ENCODE measurements at regions not wholly inside any gene's neighbourhood (a gene's known extent, or its start where the extent isn't known, plus 50 kb on each side); places are given as distances from the start of the nearest gene placed in this dataset.

GRCh38 chr5:158397278-158397677, 538.3 kb upstream of the CLINT1 start:
- Histone ChIP-seq H2AFZ (ENCODE audit: control insufficient read depth, low read length) (no peak overlapping the region), H3K79me2 (ENCODE audit: control insufficient read depth, insufficient read depth, low read length) (no peaks in the 10 kb centered on the region), H3K4me1 (ENCODE audit: control insufficient read depth, extremely low read depth, insufficient read depth, low read length) (no peaks in the 10 kb centered on the region), H3K4me2 (ENCODE audit: control insufficient read depth, extremely low read depth, insufficient read depth, low read depth, low read length) (no peak overlapping the region), H3K9me1 (ENCODE audit: control insufficient read depth, extremely low read depth, insufficient read depth, low read length) (no peaks in the 10 kb centered on the region), H4K20me1 (ENCODE audit: control insufficient read depth, extremely low read depth, insufficient read depth, low read length) (no peaks in the 10 kb centered on the region), H3K36me3 (ENCODE audit: control insufficient read depth in 2 of 2, extremely low read depth in 1 of 2, insufficient read depth in 2 of 2, low read length in 2 of 2) (no peaks in the 10 kb centered on the region), H3K4me3 (ENCODE audit: control insufficient read depth in 2 of 3, extremely low read depth in 1 of 3, insufficient read depth in 2 of 3, low read depth in 1 of 3, low read length in 3 of 3) (no peak overlapping the region), H3K9me3 (ENCODE audit: control insufficient read depth, low read depth, low read length) (no peaks in the 10 kb centered on the region), H3K9ac (ENCODE audit: control insufficient read depth, extremely low read depth, insufficient read depth, low read length) (no peak overlapping the region), H3K27me3 (ENCODE audit: control insufficient read depth, extremely low read depth, insufficient read depth, low read length) (no peaks in the 10 kb centered on the region), H3K27ac (ENCODE audit: control insufficient read depth, insufficient read depth, low read length) (no peak overlapping the region)
- FAIRE-seq (no peak), DNase-seq (ENCODE audit: low read depth, low spot score) (no peak)
- dilution Hi-C loops (cut with MboI; ENCODE audit: extremely low pct_ligation_motif_present, low sequenced_read_pairs), result no loop called here
- TF ChIP-seq EZH2 (IDR thresholded peaks at IDR 0.05; ENCODE audit: low read length), result no peak
- no peak for TF ChIP-seq CTCF (optimal IDR thresholded peaks at IDR 0.05 in 1 of 3, IDR thresholded peaks at IDR 0.05 in 1 of 3, conservative IDR thresholded peaks at IDR 0.05 in 1 of 3; ENCODE audit: extremely low read depth in 1 of 3, insufficient read depth in 2 of 3, low read length in 3 of 3)

GRCh38 chr5:158394102-158394501, 535.2 kb upstream of the CLINT1 start:
- Histone ChIP-seq H4K20me1 (ENCODE audit: control insufficient read depth, extremely low read depth, insufficient read depth, low read length) (no peaks in the 10 kb centered on the region), H3K9ac (ENCODE audit: control insufficient read depth, extremely low read depth, insufficient read depth, low read length) (no peak overlapping the region), H3K79me2 (ENCODE audit: control insufficient read depth, insufficient read depth, low read length) (no peaks in the 10 kb centered on the region), H3K4me1 (ENCODE audit: control insufficient read depth, extremely low read depth, insufficient read depth, low read length) (no peaks in the 10 kb centered on the region), H3K27me3 (ENCODE audit: control insufficient read depth, extremely low read depth, insufficient read depth, low read length) (no peaks in the 10 kb centered on the region), H3K9me3 (ENCODE audit: control insufficient read depth, low read depth, low read length) (no peaks in the 10 kb centered on the region), H2AFZ (ENCODE audit: control insufficient read depth, low read length) (no peak overlapping the region), H3K4me3 (ENCODE audit: control insufficient read depth in 2 of 3, extremely low read depth in 1 of 3, insufficient read depth in 2 of 3, low read depth in 1 of 3, low read length in 3 of 3) (no peak overlapping the region), H3K36me3 (ENCODE audit: control insufficient read depth in 2 of 2, extremely low read depth in 1 of 2, insufficient read depth in 2 of 2, low read length in 2 of 2) (no peaks in the 10 kb centered on the region), H3K9me1 (ENCODE audit: control insufficient read depth, extremely low read depth, insufficient read depth, low read length) (no peaks in the 10 kb centered on the region), H3K27ac (ENCODE audit: control insufficient read depth, insufficient read depth, low read length) (no peak overlapping the region), H3K4me2 (ENCODE audit: control insufficient read depth, extremely low read depth, insufficient read depth, low read depth, low read length) (no peak overlapping the region)
- DNase-seq (ENCODE audit: low read depth, low spot score) (no peak), FAIRE-seq (no peak)
- TF ChIP-seq EZH2 (IDR thresholded peaks at IDR 0.05; ENCODE audit: low read length), result no peak
- dilution Hi-C loops (cut with MboI; ENCODE audit: extremely low pct_ligation_motif_present, low sequenced_read_pairs), result no loop called here

DNA sequence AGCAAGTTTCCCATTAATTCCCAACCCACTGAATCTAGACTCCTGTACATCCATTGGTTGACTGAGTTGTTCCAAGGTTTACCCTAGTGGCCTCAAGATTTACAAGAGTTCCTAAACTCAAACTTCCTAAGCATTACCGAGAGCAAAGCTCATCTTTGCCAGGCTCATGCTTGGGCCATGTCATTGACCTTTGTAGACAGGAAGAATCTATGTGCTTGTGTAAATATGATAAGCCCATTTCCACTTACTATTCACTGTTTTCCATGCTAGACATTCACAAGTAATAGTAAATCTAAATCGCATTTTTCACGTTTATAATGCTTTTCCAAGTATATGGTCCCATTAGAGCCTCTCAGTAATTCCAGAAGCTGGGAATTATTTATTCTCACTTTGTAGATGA, 534.5 kb upstream of the CLINT1 start:
- Histone ChIP-seq H3K4me3 (ENCODE audit: control insufficient read depth in 2 of 3, extremely low read depth in 1 of 3, insufficient read depth in 2 of 3, low read depth in 1 of 3, low read length in 3 of 3) (no peak overlapping the region), H3K9me1 (ENCODE audit: control insufficient read depth, extremely low read depth, insufficient read depth, low read length) (no peaks in the 10 kb centered on the region), H3K4me1 (ENCODE audit: control insufficient read depth, extremely low read depth, insufficient read depth, low read length) (no peaks in the 10 kb centered on the region), H3K79me2 (ENCODE audit: control insufficient read depth, insufficient read depth, low read length) (no peaks in the 10 kb centered on the region), H3K36me3 (ENCODE audit: control insufficient read depth in 2 of 2, extremely low read depth in 1 of 2, insufficient read depth in 2 of 2, low read length in 2 of 2) (no peaks in the 10 kb centered on the region), H3K27ac (ENCODE audit: control insufficient read depth, insufficient read depth, low read length) (no peak overlapping the region), H2AFZ (ENCODE audit: control insufficient read depth, low read length) (no peak overlapping the region), H4K20me1 (ENCODE audit: control insufficient read depth, extremely low read depth, insufficient read depth, low read length) (no peaks in the 10 kb centered on the region), H3K4me2 (ENCODE audit: control insufficient read depth, extremely low read depth, insufficient read depth, low read depth, low read length) (no peak overlapping the region), H3K27me3 (ENCODE audit: control insufficient read depth, extremely low read depth, insufficient read depth, low read length) (no peaks in the 10 kb centered on the region), H3K9me3 (ENCODE audit: control insufficient read depth, low read depth, low read length) (no peaks in the 10 kb centered on the region), H3K9ac (ENCODE audit: control insufficient read depth, extremely low read depth, insufficient read depth, low read length) (no peak overlapping the region)
- TF ChIP-seq EZH2 (IDR thresholded peaks at IDR 0.05; ENCODE audit: low read length) (no peak), CTCF (optimal IDR thresholded peaks at IDR 0.05 in 1 of 3, IDR thresholded peaks at IDR 0.05 in 1 of 3, conservative IDR thresholded peaks at IDR 0.05 in 1 of 3; ENCODE audit: extremely low read depth in 1 of 3, insufficient read depth in 2 of 3, low read length in 3 of 3) (no peak)
- dilution Hi-C loops (cut with MboI; ENCODE audit: extremely low pct_ligation_motif_present, low sequenced_read_pairs), result no loop called here
- DNase-seq (ENCODE audit: low read depth, low spot score) (no peak), FAIRE-seq (no peak)

Measured in keratinocyte (primary cell).